H1 (cell line): ENCODE measurements at regions not wholly inside any gene's neighbourhood (a gene's known extent, or its start where the extent isn't known, plus 50 kb on each side); places are given as distances from the start of the nearest gene placed in this dataset.

Experiments used
- CTCF ChIA-PET: fragments of 300-600 bp; sonication (Branson Sonifier 250); formaldehyde crosslinking; loops from one replicate; lab custom pipeline; 2021; ENCODE audit not compliant: partially characterized antibody; lab: Charles Lee
- POLR2A ChIA-PET: fragments of 300-600 bp; sonication (Branson Sonifier 250); formaldehyde crosslinking; loops from one replicate; lab custom pipeline; 2021; ENCODE audit warnings: inconsistent platforms; ENCODE audit not compliant: partially characterized antibody; lab: Charles Lee
- DNase-seq, 2 experiments: peaks; one replicate each; pipeline versions ENCODE4 v3.0.0 to v3.0.0-alpha.2; 2010 to 2022; ENCODE audit warnings: low spot score in 2 of 2, low read depth in 1 of 2, mixed read lengths in 1 of 2
- FAIRE-seq: peaks from 2 replicates; lab custom pipeline; 2011; peaks lifted over from hg19 to GRCh38; lab: Jason Lieb, UNC
- H2AFZ ChIP-seq: 2 replicates; pipeline ENCODE4 v1.8.1; 2012; ENCODE audit warnings: low read length, inconsistent platforms
- H2AK5ac ChIP-seq: 2 replicates; pipeline ENCODE4 v1.6.1; 2013; ENCODE audit warnings: low read depth, low read length
- H2BK120ac ChIP-seq: replicated peaks from 2 replicates; pipeline ENCODE3; 2013; ENCODE audit warnings: low read depth, low read length, inconsistent platforms
- H2BK12ac ChIP-seq: 2 replicates; pipeline ENCODE4 v1.6.1; 2013; ENCODE audit warnings: low read depth, low read length
- H2BK15ac ChIP-seq: 2 replicates; pipeline ENCODE4 v1.6.1; 2013; ENCODE audit warnings: low read length
- H2BK20ac ChIP-seq: 2 replicates; pipeline ENCODE4 v1.6.1; 2013; ENCODE audit warnings: low read length
- H2BK5ac ChIP-seq: 2 replicates; pipeline ENCODE4 v1.6.1; 2013; ENCODE audit warnings: low read depth, low read length
- H3K14ac ChIP-seq: 2 replicates; pipeline ENCODE4 v1.6.1; 2013; ENCODE audit warnings: inconsistent platforms; ENCODE audit not compliant: insufficient read length
- H3K18ac ChIP-seq: 2 replicates; pipeline ENCODE4 v1.6.1; 2013; ENCODE audit warnings: low read length; ENCODE audit errors: extremely low read depth
- H3K23ac ChIP-seq: 2 replicates; pipeline ENCODE4 v1.6.1; 2013; ENCODE audit warnings: inconsistent platforms; ENCODE audit not compliant: insufficient read length
- H3K23me2 ChIP-seq: 2 replicates; pipeline ENCODE4 v1.6.1; 2013; ENCODE audit warnings: low read depth, low read length
- H3K27ac ChIP-seq: 2 replicates; pipeline ENCODE4 v1.6.1; 2011; ENCODE audit warnings: low read depth, low read length, inconsistent platforms
- H3K27me3 ChIP-seq, 4 experiments: replicated peaks in 1 of 4; 1 replicate in 1 of 4; 2 replicates in 3 of 4; pipeline versions ENCODE4 v1.6.1 to v1.8.1; 2011 to 2013; ENCODE audit warnings: low read length in 3 of 4, mild to moderate bottlenecking in 3 of 4, inconsistent platforms in 2 of 4, mixed read lengths in 2 of 4, moderate library complexity in 1 of 4; ENCODE audit not compliant: control insufficient read depth in 3 of 4, insufficient read depth in 3 of 4; ENCODE audit errors: extremely low read depth in 1 of 4
- H3K36me3 ChIP-seq, 4 experiments: 2 replicates each; pipeline versions ENCODE4 v1.6.1 to v1.8.1; 2011 to 2013; ENCODE audit warnings: mild to moderate bottlenecking in 4 of 4, low read length in 3 of 4, moderate library complexity in 2 of 4, control low read depth in 1 of 4, inconsistent platforms in 1 of 4; ENCODE audit not compliant: insufficient read depth in 4 of 4, control insufficient read depth in 2 of 4
- H3K4ac ChIP-seq: replicated peaks from 2 replicates; pipeline ENCODE3; 2013; ENCODE audit warnings: low read length, low read depth, mixed read lengths, inconsistent platforms; ENCODE audit not compliant: insufficient read length
- H3K4me1 ChIP-seq, 4 experiments: replicated peaks in 1 of 4; 1 replicate in 1 of 4; 2 replicates in 3 of 4; pipeline versions ENCODE4 v1.6.1 to v1.8.1; 2011 to 2013; ENCODE audit warnings: low read length in 3 of 4, inconsistent platforms in 2 of 4, mixed read lengths in 1 of 4; ENCODE audit not compliant: insufficient read depth in 4 of 4, control insufficient read depth in 3 of 4
- H3K4me2 ChIP-seq, 2 experiments: 2 replicates each; pipeline versions ENCODE4 v1.6.1 to v1.8.1; 2011 to 2013; ENCODE audit warnings: low read depth in 2 of 2, low read length in 2 of 2, control low read depth in 1 of 2, inconsistent platforms in 1 of 2, mild to moderate bottlenecking in 1 of 2; ENCODE audit not compliant: insufficient read depth in 1 of 2
- H3K4me3 ChIP-seq, 4 experiments: fragments of 200-600, 300-600 bp in 1 of 4; sonication (generic), shearing (Covaris generic), sonication (Bioruptor Twin) in 1 of 4; 2 replicates each; pipeline versions ENCODE4 v1.5.1 to v1.8.1; 2011 to 2016; ENCODE audit warnings: low read length in 4 of 4, low read depth in 3 of 4, control low read depth in 2 of 4, inconsistent platforms in 2 of 4, mild to moderate bottlenecking in 2 of 4, mixed read lengths in 1 of 4, moderate library complexity in 1 of 4; ENCODE audit not compliant: insufficient read depth in 2 of 4; ENCODE audit errors: extremely low read depth in 1 of 4
- H3K56ac ChIP-seq: replicated peaks from 2 replicates; pipeline ENCODE3; 2013; ENCODE audit warnings: low read depth, mild to moderate bottlenecking, mixed read lengths, low read length, inconsistent platforms; ENCODE audit not compliant: insufficient read length
- H3K79me1 ChIP-seq: 2 replicates; pipeline ENCODE4 v1.6.1; 2013; ENCODE audit warnings: low read depth, low read length, control low read depth
- H3K79me2 ChIP-seq, 2 experiments: 2 replicates each; pipeline versions ENCODE4 v1.6.1 to v1.8.1; 2012 to 2013; ENCODE audit warnings: low read length in 2 of 2, mild to moderate bottlenecking in 2 of 2, inconsistent platforms in 1 of 2; ENCODE audit not compliant: insufficient read depth in 2 of 2, control insufficient read depth in 1 of 2
- H3K9ac ChIP-seq, 4 experiments: replicated peaks in 1 of 4; 1 replicate in 1 of 4; 2 replicates in 3 of 4; pipeline versions ENCODE4 v1.6.1 to v1.8.1; 2011 to 2013; ENCODE audit warnings: low read depth in 3 of 4, low read length in 3 of 4, control low read depth in 2 of 4, mild to moderate bottlenecking in 2 of 4, moderate library complexity in 2 of 4, inconsistent platforms in 1 of 4; ENCODE audit errors: extremely low read depth in 1 of 4
- H3K9me3 ChIP-seq, 2 experiments: 2 replicates each; pipeline versions ENCODE4 v1.6.1 to v1.8.1; 2012 to 2013; ENCODE audit warnings: mild to moderate bottlenecking in 2 of 2, moderate library complexity in 2 of 2, control low read depth in 1 of 2, inconsistent platforms in 1 of 2, low read depth in 1 of 2, low read length in 1 of 2, mixed read lengths in 1 of 2; ENCODE audit not compliant: insufficient read depth in 2 of 2
- H4K20me1 ChIP-seq, 2 experiments: replicated peaks in 1 of 2; 2 replicates each; pipeline versions ENCODE3 to v1.8.1; 2011 to 2013; ENCODE audit warnings: inconsistent platforms in 2 of 2, low read length in 2 of 2, mild to moderate bottlenecking in 1 of 2; ENCODE audit not compliant: insufficient read depth in 2 of 2, control insufficient read depth in 1 of 2
- H4K5ac ChIP-seq: 2 replicates; pipeline ENCODE4 v1.6.1; 2013; ENCODE audit warnings: low read length, low read depth, mixed read lengths, inconsistent platforms; ENCODE audit not compliant: insufficient read length
- H4K8ac ChIP-seq: 2 replicates; pipeline ENCODE4 v1.8.0; 2013; ENCODE audit warnings: mild to moderate bottlenecking, moderate library complexity, low read length, inconsistent platforms; ENCODE audit not compliant: insufficient read depth; ENCODE audit errors: extremely low read depth
- H4K91ac ChIP-seq: replicated peaks from 2 replicates; pipeline ENCODE3; 2013; ENCODE audit warnings: low read length, mixed read lengths, inconsistent platforms; ENCODE audit not compliant: insufficient read length
- CBX8 ChIP-seq: fragments of 300-800, 300-1000 bp; sonication (generic); IDR thresholded peaks from 2 replicates; pipeline ENCODE4 v1.7.1; 2016; ENCODE audit warnings: low read depth, low read length, borderline replicate concordance
- KDM4A ChIP-seq: IDR thresholded peaks from one replicate; pipeline ENCODE4 v1.7.1; 2012; ENCODE audit warnings: low read depth, mild to moderate bottlenecking, moderate library complexity, low read length, inconsistent platforms; ENCODE audit not compliant: severe bottlenecking
- NRF1 ChIP-seq: IDR thresholded peaks from 2 replicates; pipeline ENCODE4 v1.6.1; 2011; ENCODE audit warnings: mild to moderate bottlenecking, low read depth, low read length, improper control_type of control experiment
- PHF8 ChIP-seq: fragments of 200-600 bp; sonication (generic); conservative IDR thresholded peaks from 2 replicates; pipeline ENCODE4 v1.7.1; 2012; ENCODE audit warnings: low read depth, mild to moderate bottlenecking, inconsistent platforms, low read length, moderate library complexity
- SP4 ChIP-seq: IDR thresholded peaks from 2 replicates; pipeline ENCODE4 v1.6.1; 2012; ENCODE audit warnings: low read length, inconsistent platforms
- TAF1 ChIP-seq: IDR thresholded peaks from 2 replicates; pipeline ENCODE4 v1.6.1; 2011; ENCODE audit warnings: mild to moderate bottlenecking, low read depth, low read length
- TEAD4 ChIP-seq: IDR thresholded peaks from 2 replicates; pipeline ENCODE4 v1.6.1; 2012; ENCODE audit warnings: low read depth, low read length, inconsistent platforms, mixed read lengths
- WGBS, 2 experiments: shearing (Covaris generic) in 1 of 2; methylation state at CpG; one replicate each; pipeline versions ENCODE4 v1.1.6 to v1.1.7; 2013 to 2015; ENCODE audit warnings: low lambda C conversion rate in 2 of 2, mixed read lengths in 2 of 2, inconsistent platforms in 1 of 2, low coverage in 1 of 2, missing lambda C conversion rate in 1 of 2; ENCODE audit not compliant: insufficient replicate concordance in 2 of 2, insufficient coverage in 1 of 2, insufficient read length in 1 of 2; ENCODE audit errors: extremely low coverage in 1 of 2, missing lambda C conversion rate in 1 of 2; 5-methylcytosine and 5-hydroxymethylcytosine counted together

DNA sequence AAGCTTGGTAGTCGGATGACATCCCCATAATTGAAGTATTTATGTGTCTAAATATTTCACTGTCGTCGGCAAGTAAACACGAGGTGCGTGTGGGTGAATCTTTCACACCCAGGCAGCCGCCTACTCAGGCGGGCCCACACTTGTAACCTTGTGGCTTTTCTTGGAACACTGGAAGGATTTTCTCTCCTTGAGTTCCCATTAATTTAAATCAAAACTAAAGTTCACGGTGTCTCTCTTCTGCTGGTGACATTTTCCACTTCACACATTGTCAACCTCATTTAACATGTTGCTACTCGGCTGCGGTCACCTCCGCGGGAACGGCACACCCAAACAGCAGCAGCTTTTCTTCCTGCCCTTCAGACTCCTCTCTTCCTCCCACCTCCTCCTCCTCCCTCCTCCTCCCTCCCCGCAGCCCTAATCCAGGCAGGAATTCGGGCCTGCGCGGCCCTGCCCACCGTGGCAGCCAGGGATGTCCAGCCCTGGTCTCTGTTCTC lies 336.6 kb downstream of the QKI start:
- Histone ChIP-seq H2AFZ (no peak overlapping the region), H3K79me2 (no peaks in the 10 kb centered on the region), H3K36me3 (no peaks in the 10 kb centered on the region), H3K9me3 (no peaks in the 10 kb centered on the region), H2BK120ac (no peak overlapping the region), H3K79me1 (no peaks in the 10 kb centered on the region), H3K14ac (no peak overlapping the region), H3K23ac (no peak overlapping the region), H2BK12ac (no peak overlapping the region), H2BK20ac (no peak overlapping the region), H3K23me2 (no peaks in the 10 kb centered on the region), H3K4me2 (no peak overlapping the region), H4K91ac (no peak overlapping the region), H3K4ac (no peak overlapping the region), H3K18ac (no peak overlapping the region), H2AK5ac (no peak overlapping the region), H4K8ac (no peak overlapping the region), H3K4me1 (no peaks in the 10 kb centered on the region; a peak in 1 of 7 replicates), H4K20me1 (no peaks in the 10 kb centered on the region), H3K56ac (no peak overlapping the region), H3K4me3 (no peak overlapping the region), H3K9ac (no peak overlapping the region), H2BK5ac (no peak overlapping the region)
- ChIA-PET POLR2A (no interaction called here), CTCF (no interaction called here)
- DNase-seq (no peak), FAIRE-seq (no peak)
- 90% methylated on average over 18 of the region's 18 CpGs; no CpG with 5 or more reads in 1 of the 2 experiments for WGBS, 2 experiments
- TF ChIP-seq SP4: no peak
- peak; percentile 23; the same call in 1 of the 2 replicates for TF ChIP-seq TEAD4
- no peak for TF ChIP-seq CBX8
- TF ChIP-seq TAF1: no peak
- TF ChIP-seq KDM4A: no peak
- TF ChIP-seq PHF8: no peak
- TF ChIP-seq NRF1: no peak
- TF ChIP-seq, all 59 proteins: peak for 1
- H4K5ac ChIP-seq: no peak overlapping the region
- no peaks in the 10 kb centered on the region; a peak in 1 of 7 replicates for H3K27me3 ChIP-seq
- no peak overlapping the region for H2BK15ac ChIP-seq
- no peak overlapping the region for H3K27ac ChIP-seq
